GM18907 (cell line): ENCODE measurements at regions not wholly inside any gene's neighbourhood (a gene's known extent, or its start where the extent isn't known, plus 50 kb on each side); places are given as distances from the start of the nearest gene placed in this dataset.

ENCODE experiments used
- ATAC-seq: cut with Tn5 transposase; IDR thresholded peaks from one replicate; pipeline ENCODE4 v1.9.1; 2021; ENCODE audit warnings: mild to moderate bottlenecking, moderate library complexity; ENCODE audit not compliant: unreplicated experiment

DNA sequence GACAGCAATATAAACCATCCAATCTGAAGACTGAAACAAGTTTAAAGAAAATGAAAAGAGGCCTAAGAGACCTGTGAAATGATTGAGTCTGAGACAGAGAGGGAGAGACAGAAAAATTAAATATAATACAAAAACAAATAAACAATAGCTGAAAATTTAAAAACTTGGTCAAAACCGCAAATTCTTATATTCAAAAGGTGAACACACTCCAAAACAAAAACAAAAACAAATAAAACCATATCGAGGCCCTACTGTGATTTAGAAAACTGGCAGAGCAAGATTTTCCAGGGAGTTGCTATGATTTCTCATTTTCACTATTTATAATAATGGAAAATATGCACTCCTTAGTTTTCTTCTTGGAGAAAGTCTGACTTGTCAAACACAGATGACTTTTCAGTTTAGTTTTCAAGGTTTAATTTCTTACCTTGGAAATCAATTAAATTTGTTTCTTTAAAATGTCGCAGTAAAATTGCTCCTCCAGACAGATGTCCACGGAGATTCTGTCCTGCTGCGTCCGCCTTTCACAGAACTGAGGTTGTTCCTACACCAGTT, 1420.3 kb downstream of the UQCRFS1 start:
- no peak for ATAC-seq

- ATAC-seq = no peak
Measured at GRCh38 chr19:27780367-27781075, 1432.4 kb downstream of the UQCRFS1 start.

- no peak for ATAC-seq
Measured at GRCh38 chr19:27779954-27780353, 1433.0 kb downstream of the UQCRFS1 start.

DNA sequence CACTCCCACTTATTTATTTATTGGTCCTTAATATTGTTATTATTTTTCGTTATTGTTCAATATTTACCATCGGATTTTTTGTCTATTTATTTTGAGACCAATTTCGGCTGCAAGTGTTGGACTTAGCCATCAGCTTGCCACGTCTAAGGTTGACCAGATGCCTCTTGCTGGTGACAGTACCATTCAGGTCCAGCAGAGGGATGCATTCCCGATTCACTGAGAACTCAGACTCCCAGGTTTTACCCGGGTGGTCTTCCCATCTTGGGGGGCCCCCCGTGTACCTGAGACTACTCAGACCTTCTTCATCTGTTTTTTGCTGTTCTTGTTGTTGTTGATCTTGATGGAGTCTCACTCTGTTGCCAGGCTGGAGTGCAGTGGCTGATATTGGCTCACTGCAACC, 1435.2 kb downstream of the UQCRFS1 start:
- no peak for ATAC-seq

- no peak for ATAC-seq
Measured at GRCh38 chr19:27777242-27777641, 1435.7 kb downstream of the UQCRFS1 start.

GRCh38 chr19:27776524-27776923, 1436.4 kb downstream of the UQCRFS1 start:
- no peak for ATAC-seq

- no peak for ATAC-seq
Measured at GRCh38 chr19:27776020-27776419, 1436.9 kb downstream of the UQCRFS1 start.

- no peak for ATAC-seq
Measured at GRCh38 chr19:27775395-27775794, 1437.6 kb downstream of the UQCRFS1 start.

GRCh38 chr19:27774827-27775226, 1438.1 kb downstream of the UQCRFS1 start:
- no peak for ATAC-seq

GRCh38 chr19:27774337-27774736, 1438.6 kb downstream of the UQCRFS1 start:
- ATAC-seq = no peak

- ATAC-seq = no peak
Measured at GRCh38 chr19:27773318-27774094, 1439.4 kb downstream of the UQCRFS1 start.

GRCh38 chr19:27772059-27772458, 1440.9 kb downstream of the UQCRFS1 start:
- no peak for ATAC-seq

DNA sequence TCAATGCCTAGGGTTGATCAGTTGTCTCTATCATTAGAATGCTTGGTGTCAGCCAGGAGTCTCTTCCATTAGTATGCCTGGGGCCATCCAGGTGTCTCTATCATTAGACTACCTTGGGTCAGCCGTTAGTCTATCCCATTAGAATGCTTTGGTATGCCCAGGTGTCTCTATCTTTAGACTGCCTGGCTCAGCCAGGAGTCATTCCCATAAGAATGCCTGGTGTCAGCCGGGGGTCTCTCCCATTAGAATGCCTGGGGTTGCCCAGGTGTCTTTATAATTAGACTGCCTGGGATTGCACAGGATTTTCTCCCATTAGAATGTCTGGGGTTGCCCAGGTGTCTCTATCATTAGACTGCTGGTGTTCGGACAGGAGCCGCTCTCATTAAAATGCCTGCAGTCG, 1442.9 kb downstream of the UQCRFS1 start:
- no peak for ATAC-seq

- no peak for ATAC-seq
Measured at GRCh38 chr19:27767234-27767633, 1445.7 kb downstream of the UQCRFS1 start.

DNA sequence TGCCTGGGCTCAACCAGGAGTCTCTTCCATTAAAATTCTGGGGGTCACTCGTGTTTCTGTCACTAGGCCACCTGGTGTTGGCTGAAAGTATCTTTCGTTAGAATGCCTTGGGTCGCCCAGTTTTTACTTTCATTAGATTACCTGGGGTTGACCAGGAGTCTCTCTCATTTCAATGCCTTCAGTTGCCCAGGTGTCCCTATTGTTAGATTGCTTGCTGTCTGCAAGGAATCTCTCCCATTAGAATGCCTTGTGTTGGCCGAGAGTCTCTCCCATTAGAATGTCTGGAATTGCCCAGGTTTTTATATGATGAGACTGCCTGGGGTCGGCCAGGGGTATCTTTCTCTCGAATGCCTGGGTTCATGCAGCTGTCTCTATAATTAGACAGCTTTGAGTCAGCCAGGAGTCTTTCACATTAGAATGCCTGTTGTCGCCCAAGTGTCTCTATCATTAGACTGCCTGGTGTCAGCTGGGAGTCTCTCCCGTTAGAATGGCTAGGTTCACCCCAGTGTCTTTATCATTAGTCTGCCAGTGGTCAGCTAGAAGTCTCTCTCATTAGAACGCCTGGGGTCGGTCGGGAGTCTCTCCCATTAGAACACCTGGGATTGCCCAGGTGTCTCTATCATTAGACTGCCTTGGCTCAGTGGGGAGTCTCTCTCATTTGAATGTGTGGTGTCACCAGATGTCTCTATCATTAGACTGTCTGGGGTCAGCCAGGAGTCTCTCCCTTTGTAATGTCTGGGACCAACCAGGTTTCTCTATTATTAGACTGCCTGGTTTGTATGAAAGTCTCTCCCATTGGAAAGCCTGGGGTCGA, 1446.8 kb downstream of the UQCRFS1 start:
- ATAC-seq = no peak

DNA sequence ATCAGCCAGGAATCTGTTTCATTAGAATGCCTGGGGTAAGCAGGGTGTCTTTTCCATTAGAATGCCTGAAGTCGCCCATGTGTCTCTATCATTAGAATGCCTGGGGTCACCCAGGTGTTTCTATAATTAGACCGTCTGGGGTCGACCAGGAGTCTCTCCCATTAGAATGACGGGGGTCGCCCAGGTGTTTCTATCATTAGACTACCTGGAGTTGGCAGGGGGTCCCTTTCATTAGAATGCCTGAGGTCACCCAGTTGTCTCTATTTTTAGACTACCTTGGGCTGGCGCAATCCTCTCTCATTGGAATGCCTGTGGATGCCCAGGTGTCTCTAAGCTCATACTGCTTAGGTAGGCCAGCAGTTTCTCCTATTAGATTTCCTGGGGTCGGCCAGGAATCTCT, 1447.6 kb downstream of the UQCRFS1 start:
- no peak for ATAC-seq

DNA sequence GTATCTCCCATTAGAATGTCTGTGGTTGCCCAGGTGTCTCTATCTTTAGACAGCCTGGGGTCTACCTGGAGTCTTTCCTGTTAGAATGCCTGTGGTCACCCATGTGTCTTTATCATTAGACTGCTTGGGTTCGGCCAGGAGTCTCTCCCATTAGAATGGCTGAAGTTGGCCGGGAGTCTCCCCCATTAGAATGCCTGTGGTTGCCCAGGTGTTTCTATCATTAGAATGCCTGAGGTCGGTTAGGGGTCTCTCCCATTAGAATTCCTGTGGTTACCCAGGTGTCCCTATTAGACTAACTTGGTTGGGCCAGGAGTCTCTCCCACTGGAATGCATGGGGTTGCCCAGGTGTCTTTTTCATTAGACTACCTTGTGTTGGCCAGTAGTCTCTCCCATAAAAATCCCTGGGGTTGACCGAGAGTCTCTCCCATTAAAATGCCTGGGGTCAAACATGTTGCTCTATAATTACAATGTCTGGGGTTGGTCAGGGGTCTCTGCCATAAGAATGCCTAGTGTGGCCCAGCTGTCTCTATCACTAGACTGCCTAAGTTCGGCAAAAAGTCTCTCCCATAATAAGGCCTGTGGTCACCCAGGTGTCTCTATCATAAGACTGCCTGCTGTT, 1448.7 kb downstream of the UQCRFS1 start:
- ATAC-seq = no peak

DNA sequence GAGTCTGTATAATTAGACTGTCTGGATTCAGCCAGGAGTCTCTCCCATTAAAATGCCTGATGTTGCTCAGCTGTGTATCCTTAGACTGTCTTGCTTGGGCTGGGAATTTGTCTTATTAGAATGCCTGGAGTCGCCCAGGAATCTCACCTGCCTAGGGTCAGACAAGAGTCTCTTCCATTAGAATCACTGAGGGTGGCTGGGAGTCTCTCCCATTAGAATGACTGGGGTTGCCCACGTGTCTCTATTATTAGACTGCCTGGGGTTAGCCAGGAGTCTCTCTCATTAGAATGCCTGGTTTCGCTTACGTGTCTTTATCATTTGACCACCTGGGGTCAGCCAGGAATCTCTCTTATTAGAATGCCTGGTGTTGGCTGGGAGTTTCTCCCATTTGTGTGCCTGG, 1450.0 kb downstream of the UQCRFS1 start:
- ATAC-seq = no peak

GRCh38 chr19:27759896-27760295, 1453.1 kb downstream of the UQCRFS1 start:
- ATAC-seq = no peak

- ATAC-seq = no peak
Measured at GRCh38 chr19:27758626-27759505, 1454.1 kb downstream of the UQCRFS1 start.
